ENCODE measurements at regions not wholly inside any gene's neighbourhood (a gene's known extent, or its start where the extent isn't known, plus 50 kb on each side); places are given as distances from the start of the nearest gene placed in this dataset.

DNA sequence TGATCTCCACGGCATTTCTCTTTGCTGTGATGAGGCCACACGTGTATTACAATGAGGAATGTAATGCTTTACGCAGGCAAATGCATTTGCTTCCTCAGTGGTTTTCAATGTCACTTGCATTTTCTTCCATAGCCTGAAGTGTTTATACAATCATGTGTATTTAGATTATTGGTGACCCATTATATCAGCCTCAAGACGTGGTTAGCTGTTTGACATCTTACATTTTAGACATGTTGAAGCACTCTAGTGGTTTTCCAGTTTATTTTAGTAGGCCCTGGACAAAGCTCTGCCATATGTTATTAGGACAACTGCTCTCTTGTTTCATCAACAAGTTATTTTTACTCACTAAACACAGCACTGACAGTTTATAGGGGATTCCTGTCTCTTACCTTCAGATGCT, 200.4 kb downstream of the UTRN start:
- TF ChIP-seq, protein P1, sequence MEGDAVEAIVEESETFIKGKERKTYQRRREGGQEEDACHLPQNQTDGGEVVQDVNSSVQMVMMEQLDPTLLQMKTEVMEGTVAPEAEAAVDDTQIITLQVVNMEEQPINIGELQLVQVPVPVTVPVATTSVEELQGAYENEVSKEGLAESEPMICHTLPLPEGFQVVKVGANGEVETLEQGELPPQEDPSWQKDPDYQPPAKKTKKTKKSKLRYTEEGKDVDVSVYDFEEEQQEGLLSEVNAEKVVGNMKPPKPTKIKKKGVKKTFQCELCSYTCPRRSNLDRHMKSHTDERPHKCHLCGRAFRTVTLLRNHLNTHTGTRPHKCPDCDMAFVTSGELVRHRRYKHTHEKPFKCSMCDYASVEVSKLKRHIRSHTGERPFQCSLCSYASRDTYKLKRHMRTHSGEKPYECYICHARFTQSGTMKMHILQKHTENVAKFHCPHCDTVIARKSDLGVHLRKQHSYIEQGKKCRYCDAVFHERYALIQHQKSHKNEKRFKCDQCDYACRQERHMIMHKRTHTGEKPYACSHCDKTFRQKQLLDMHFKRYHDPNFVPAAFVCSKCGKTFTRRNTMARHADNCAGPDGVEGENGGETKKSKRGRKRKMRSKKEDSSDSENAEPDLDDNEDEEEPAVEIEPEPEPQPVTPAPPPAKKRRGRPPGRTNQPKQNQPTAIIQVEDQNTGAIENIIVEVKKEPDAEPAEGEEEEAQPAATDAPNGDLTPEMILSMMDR (IDR thresholded peaks at IDR 0.05): no peak
- TF ChIP-seq POLR2A (IDR thresholded peaks at IDR 0.05): no peak
